ENCODE measurements at regions not wholly inside any gene's neighbourhood (a gene's known extent, or its start where the extent isn't known, plus 50 kb on each side); places are given as distances from the start of the nearest gene placed in this dataset.

DNA sequence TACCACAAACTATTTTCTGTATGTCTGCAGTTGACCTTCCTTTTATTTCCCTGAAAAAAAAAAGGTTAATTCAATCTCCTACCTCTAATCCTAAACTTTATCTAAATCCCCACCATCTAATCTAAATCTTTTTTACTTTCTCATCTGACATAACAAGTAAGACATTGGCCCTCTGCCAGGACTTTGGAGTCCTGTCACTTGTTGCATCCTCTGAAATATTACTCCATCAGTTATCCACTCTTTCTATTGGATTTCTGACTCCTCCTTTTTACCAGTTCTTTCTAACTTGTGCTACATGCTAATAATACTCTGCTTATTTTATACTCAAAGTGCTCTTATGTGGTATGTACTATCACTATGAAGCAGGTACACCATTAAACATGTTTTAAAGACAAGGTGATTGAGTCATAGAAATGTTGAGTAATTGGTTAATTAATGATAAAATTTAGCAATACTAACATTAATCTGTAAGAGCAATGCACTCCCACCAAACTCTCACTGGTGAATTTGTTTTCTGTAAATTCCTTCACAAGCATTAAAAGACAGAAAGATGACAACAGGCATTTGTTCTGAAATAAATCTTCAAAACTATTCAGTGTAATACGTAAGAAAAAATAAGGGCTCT is 914.2 kb upstream of the RAG2 start:
- TF ChIP-seq, protein P1, sequence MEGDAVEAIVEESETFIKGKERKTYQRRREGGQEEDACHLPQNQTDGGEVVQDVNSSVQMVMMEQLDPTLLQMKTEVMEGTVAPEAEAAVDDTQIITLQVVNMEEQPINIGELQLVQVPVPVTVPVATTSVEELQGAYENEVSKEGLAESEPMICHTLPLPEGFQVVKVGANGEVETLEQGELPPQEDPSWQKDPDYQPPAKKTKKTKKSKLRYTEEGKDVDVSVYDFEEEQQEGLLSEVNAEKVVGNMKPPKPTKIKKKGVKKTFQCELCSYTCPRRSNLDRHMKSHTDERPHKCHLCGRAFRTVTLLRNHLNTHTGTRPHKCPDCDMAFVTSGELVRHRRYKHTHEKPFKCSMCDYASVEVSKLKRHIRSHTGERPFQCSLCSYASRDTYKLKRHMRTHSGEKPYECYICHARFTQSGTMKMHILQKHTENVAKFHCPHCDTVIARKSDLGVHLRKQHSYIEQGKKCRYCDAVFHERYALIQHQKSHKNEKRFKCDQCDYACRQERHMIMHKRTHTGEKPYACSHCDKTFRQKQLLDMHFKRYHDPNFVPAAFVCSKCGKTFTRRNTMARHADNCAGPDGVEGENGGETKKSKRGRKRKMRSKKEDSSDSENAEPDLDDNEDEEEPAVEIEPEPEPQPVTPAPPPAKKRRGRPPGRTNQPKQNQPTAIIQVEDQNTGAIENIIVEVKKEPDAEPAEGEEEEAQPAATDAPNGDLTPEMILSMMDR (IDR thresholded peaks at IDR 0.05; ENCODE audit: insufficient read depth, low read depth, low read length) = no peak
- TF ChIP-seq EZH2 (IDR thresholded peaks at IDR 0.05; ENCODE audit: insufficient read depth, low read length) = no peak
